ENCODE measurements at regions not wholly inside any gene's neighbourhood (a gene's known extent, or its start where the extent isn't known, plus 50 kb on each side); places are given as distances from the start of the nearest gene placed in this dataset.

DNA sequence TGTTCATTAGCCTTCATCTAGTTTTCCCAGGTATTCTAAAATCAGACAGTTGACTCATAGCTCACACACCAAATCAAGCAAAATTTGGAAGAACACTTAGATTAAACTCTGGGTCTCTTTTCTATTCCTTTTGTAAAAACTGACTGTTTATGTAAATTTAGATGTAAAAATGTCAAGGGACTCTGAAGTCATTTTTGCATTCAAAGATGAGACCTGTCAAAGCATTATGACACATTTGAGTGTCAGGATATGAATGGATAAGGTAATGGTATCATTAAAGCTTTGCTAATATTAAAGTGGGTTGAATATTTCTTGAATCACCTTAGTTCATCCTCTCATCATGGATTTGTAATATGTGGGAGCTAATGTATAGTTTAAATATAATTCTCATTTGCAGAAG is 348.1 kb upstream of the NRXN1 start:
- Histone ChIP-seq H3K4me3 (ENCODE audit: low read depth, low read length, poor library complexity, severe bottlenecking) (no peak overlapping the region), H3K27ac (ENCODE audit: low read depth, low read length, poor library complexity, severe bottlenecking) (no peak overlapping the region), H3K27me3 (replicated peaks; ENCODE audit: insufficient read depth, low read depth, low read length, poor library complexity) (no peaks in the 10 kb centered on the region), H3K9me3 (ENCODE audit: low read depth, low read length, poor library complexity, severe bottlenecking) (peaks cover 3% of the 10 kb centered on the region), H3K36me3 (ENCODE audit: insufficient read depth, low read length, poor library complexity, severe bottlenecking) (no peaks in the 10 kb centered on the region), H3K4me1 (ENCODE audit: insufficient read depth, low read length, poor library complexity, severe bottlenecking) (no peaks in the 10 kb centered on the region)
- intact Hi-C loops (cut with micrococcal nuclease; ENCODE audit: unreplicated experiment): no loop called here
- ChIA-PET CTCF (no interaction called here), POLR2A (ENCODE audit: low non-redundant PET) (no interaction called here)
- no peak for DNase-seq (ENCODE audit: low spot score)
- BruUV-seq (replicated peaks): no TSS peak
- no peak for TF ChIP-seq EZH2 (IDR thresholded peaks at IDR 0.05; ENCODE audit: borderline replicate concordance, low read depth, low read length, poor library complexity, severe bottlenecking)
- TF ChIP-seq, protein P1, sequence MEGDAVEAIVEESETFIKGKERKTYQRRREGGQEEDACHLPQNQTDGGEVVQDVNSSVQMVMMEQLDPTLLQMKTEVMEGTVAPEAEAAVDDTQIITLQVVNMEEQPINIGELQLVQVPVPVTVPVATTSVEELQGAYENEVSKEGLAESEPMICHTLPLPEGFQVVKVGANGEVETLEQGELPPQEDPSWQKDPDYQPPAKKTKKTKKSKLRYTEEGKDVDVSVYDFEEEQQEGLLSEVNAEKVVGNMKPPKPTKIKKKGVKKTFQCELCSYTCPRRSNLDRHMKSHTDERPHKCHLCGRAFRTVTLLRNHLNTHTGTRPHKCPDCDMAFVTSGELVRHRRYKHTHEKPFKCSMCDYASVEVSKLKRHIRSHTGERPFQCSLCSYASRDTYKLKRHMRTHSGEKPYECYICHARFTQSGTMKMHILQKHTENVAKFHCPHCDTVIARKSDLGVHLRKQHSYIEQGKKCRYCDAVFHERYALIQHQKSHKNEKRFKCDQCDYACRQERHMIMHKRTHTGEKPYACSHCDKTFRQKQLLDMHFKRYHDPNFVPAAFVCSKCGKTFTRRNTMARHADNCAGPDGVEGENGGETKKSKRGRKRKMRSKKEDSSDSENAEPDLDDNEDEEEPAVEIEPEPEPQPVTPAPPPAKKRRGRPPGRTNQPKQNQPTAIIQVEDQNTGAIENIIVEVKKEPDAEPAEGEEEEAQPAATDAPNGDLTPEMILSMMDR (conservative IDR thresholded peaks at IDR 0.05; ENCODE audit: low read depth, low read length): no peak

DNA sequence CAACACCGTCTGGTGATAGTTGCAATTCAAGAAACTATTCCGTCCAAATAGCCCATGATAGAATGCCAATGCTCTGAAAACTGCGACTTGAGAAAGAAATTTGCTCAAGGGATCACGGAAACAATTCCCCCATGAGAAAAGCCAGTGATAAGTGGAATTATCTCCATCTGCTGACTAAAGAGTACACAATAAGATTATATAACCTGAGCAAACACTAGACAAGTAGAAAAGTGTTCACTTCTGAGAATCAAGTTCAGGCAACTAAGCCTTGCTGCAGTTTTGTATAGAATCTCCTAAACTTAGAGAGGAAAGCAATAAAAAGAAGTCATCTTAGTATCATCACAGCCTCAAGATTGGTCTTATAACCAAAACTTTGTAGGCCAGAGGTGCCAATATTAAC is 336.3 kb upstream of the NRXN1 start:
- ChIA-PET POLR2A (ENCODE audit: low non-redundant PET) (no interaction called here), CTCF (no interaction called here)
- Histone ChIP-seq H3K27me3 (replicated peaks; ENCODE audit: insufficient read depth, low read depth, low read length, poor library complexity) (peaks cover 12% of the 10 kb centered on the region), H3K9me3 (ENCODE audit: low read depth, low read length, poor library complexity, severe bottlenecking) (no peaks in the 10 kb centered on the region), H3K36me3 (ENCODE audit: insufficient read depth, low read length, poor library complexity, severe bottlenecking) (no peaks in the 10 kb centered on the region), H3K4me1 (ENCODE audit: insufficient read depth, low read length, poor library complexity, severe bottlenecking) (no peaks in the 10 kb centered on the region), H3K27ac (ENCODE audit: low read depth, low read length, poor library complexity, severe bottlenecking) (no peak overlapping the region), H3K4me3 (ENCODE audit: low read depth, low read length, poor library complexity, severe bottlenecking) (no peak overlapping the region)
- TF ChIP-seq EZH2 (IDR thresholded peaks at IDR 0.05; ENCODE audit: borderline replicate concordance, low read depth, low read length, poor library complexity, severe bottlenecking): no peak
- TF ChIP-seq, protein P1 (conservative IDR thresholded peaks at IDR 0.05; ENCODE audit: low read depth, low read length): no peak
- BruUV-seq (replicated peaks): no TSS peak
- intact Hi-C loops (cut with micrococcal nuclease; ENCODE audit: unreplicated experiment): no loop called here
- no peak for DNase-seq (ENCODE audit: low spot score)

- CTCF ChIA-PET: no interaction called here
- intact Hi-C loops (cut with micrococcal nuclease; ENCODE audit: unreplicated experiment): no loop called here
- no TSS peak for BruUV-seq (replicated peaks)
Measured at GRCh38 chr2:51350100-51350499, 318.2 kb upstream of the NRXN1 start.

More at GRCh38 chr2:51350100-51350499, 318.2 kb upstream of the NRXN1 start:
- no peaks in the 10 kb centered on the region for H3K4me1 ChIP-seq (ENCODE audit: insufficient read depth, low read length, poor library complexity, severe bottlenecking)
- no peaks in the 10 kb centered on the region for H3K36me3 ChIP-seq (ENCODE audit: insufficient read depth, low read length, poor library complexity, severe bottlenecking)
- DNase-seq (ENCODE audit: low spot score): no peak
- peaks cover 10% of the 10 kb centered on the region for H3K27me3 ChIP-seq (replicated peaks; ENCODE audit: insufficient read depth, low read depth, low read length, poor library complexity)
- no peak for TF ChIP-seq EZH2 (IDR thresholded peaks at IDR 0.05; ENCODE audit: borderline replicate concordance, low read depth, low read length, poor library complexity, severe bottlenecking)
- TF ChIP-seq, protein P1 (conservative IDR thresholded peaks at IDR 0.05; ENCODE audit: low read depth, low read length): no peak
- H3K4me3 ChIP-seq (ENCODE audit: low read depth, low read length, poor library complexity, severe bottlenecking): no peak overlapping the region
- H3K27ac ChIP-seq (ENCODE audit: low read depth, low read length, poor library complexity, severe bottlenecking): no peak overlapping the region
- H3K9me3 ChIP-seq (ENCODE audit: low read depth, low read length, poor library complexity, severe bottlenecking): no peaks in the 10 kb centered on the region
- POLR2A ChIA-PET (ENCODE audit: low non-redundant PET): no interaction called here
